GM21723 (cell line): ENCODE measurements at regions not wholly inside any gene's neighbourhood (a gene's known extent, or its start where the extent isn't known, plus 50 kb on each side); places are given as distances from the start of the nearest gene placed in this dataset.
A peak's percentile ranks its signal among the peaks of the same experiment; 100 is the strongest.

Source experiments
- ATAC-seq: cut with Tn5 transposase; IDR thresholded peaks from one replicate; pipeline ENCODE4 v1.9.1; 2021; ENCODE audit warnings: mild to moderate bottlenecking, moderate library complexity; ENCODE audit not compliant: unreplicated experiment

- ATAC-seq = no peak
These were observed 979.1 kb downstream of the MCTP2 start for GRCh38 chr15:95210436-95210981.

- ATAC-seq = no peak
These were observed 983.7 kb downstream of the MCTP2 start for GRCh38 chr15:95215017-95215416.

GRCh38 chr15:95226835-95227234 lies 995.5 kb downstream of the MCTP2 start:
- no peak for ATAC-seq

GRCh38 chr15:95227235-95227634 lies 995.9 kb downstream of the MCTP2 start:
- ATAC-seq = no peak

DNA sequence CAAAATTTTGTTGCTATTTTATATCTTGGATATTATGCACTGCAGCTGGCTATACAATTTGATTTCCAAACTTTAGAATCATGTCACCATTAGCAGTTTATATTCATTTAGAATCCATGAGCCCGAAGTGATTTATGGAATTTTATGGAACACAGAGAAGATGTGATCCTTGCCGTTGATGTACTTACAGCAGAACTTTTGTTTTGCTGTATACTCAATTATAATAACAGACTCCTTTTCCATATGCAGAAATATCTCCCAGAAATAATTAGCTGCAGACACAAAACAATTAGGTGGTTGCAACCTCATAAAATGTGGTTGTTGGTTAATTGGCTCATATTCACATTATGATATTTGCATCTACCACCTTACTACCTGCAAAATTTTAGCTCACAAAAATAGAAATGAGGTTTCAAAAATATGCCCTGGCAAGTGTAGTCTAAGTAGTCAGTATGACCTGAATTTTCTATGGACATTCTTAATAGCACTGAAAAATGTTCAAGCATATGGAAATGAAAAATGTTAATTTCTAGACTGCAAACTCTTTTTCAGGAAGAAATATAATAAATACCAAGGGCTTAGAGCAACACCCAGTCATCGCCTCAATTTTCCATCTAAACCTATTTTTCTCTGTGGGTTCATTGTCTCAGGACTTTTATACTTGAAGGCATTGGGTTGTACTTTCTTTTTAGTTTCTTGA lies 997.6 kb downstream of the MCTP2 start:
- no peak for ATAC-seq

DNA sequence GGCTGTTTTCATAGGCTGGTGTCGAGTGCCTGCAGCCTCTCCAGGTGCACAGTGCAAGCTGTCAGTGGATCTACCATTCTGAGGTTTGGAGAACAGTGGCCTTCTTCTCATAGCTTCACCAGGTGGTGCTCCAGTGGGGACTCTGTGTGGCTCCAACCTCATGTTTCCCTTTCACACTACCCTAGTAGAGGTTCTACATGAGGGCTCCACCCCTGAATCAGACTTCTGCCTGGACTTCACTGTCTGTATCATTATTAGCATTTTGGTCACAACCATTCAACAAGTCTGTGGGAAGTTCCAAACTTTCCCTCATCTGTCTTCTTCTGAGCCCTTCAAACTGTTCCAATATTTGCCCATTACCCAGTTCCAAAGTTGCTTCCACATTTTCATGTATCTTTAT lies 1003.7 kb downstream of the MCTP2 start:
- ATAC-seq = no peak

DNA sequence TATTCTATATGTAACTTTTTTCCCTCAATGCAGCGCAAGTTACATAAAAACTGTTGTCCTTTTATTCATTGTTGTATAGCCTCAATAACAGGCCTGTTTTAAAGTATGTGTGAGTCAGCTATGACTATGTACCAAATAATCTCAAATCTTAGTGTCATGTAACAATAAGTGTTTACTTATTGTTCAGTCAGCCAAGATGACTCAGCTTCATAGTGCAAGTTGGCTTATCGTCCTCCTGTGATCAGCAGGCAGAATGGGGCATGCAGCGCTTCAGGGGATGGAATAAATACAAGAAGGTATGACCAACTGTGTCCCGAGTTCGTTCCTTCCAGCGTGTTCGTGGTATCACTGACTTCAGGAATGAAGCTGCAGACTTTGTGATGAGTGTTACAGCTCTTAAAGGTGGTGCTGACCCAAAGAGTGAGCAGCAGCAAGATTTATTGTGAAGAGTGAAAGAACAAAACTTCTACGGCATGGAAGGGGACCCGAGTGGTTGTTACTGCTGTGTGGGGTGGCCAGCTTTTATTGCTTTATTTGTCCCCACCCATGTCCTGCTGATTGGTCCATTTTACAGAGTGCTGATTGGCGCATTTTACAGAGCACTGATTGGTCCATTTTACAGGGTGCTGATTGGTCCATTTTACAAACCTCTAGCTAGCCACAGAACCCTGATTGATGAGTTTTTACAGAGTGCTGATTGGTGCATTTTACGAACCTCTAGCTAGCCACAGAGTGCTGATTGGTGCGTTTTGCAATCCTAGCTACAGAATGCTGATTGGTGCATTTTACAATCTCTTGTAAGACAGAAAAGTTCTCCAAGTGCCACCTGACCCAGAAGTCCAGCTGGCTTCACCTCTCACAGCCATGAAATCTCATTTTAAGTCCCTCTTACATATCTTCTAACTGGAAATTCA lies 1016.0 kb downstream of the MCTP2 start:
- no peak for ATAC-seq

GRCh38 chr15:95249524-95249923 lies 1018.2 kb downstream of the MCTP2 start:
- ATAC-seq = no peak

DNA sequence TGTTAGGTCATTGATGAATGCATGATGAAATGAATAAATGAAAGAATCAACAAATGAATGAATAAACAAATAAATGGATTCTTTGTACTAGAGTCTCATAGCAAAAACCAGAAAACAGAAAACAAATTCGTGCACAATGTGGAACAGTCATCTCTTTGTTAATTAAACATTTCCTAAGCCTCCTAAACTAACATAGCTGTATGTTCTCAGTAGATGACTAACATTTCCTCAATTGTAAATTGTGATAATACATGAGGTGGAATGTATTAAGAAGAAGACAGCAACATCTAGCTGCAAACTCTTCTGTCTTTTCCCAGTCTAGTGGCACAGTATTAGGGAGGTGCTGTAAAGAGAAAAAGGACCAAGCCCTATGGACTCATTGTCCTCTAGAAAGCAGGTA lies 1021.0 kb downstream of the MCTP2 start:
- no peak for ATAC-seq

DNA sequence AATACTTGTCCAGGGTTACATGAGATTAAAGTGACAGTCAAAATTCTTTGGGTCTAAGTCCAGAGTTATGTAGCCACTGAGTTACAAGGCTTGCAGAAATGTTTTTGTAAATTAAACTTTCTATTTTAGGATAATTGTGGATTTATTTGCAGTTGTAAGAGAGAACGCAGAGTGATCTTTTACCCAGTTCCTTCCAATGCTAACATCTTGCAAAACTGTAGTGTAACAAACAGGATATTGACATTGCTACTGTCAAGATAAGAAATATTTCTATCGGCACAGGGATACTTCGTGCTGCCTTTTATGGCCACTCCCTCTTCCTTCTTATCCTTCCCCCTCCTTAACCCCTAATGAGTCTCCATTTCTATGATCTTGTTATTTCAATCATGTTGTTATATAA lies 1022.9 kb downstream of the MCTP2 start:
- ATAC-seq = no peak

- ATAC-seq = peak; percentile 78
These were observed 1028.2 kb downstream of the MCTP2 start for GRCh38 chr15:95259513-95259912.

- no peak for ATAC-seq
These were observed 1028.6 kb downstream of the MCTP2 start for GRCh38 chr15:95259965-95260364.

GRCh38 chr15:95260856-95261255 lies 1029.5 kb downstream of the MCTP2 start:
- no peak for ATAC-seq

DNA sequence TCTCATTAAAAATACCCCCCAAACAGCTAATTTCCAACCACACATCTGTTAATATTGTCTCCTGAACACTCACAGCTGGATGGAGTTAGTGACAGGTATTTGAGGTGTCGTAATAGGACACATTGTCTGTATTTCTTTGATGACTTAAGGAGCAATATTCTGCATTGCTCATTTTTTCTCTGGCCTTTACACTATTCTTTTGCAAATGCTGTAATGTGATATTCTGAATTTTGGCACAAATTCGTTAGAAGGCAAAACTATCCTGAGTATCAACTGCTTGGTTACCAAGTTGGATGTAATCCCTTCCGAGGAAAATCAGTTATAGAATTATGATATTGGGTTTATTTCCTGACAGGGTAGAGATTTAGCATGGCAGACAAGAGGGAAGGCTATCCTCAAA lies 1030.2 kb downstream of the MCTP2 start:
- ATAC-seq = no peak

- no peak for ATAC-seq
These were observed 1030.6 kb downstream of the MCTP2 start for GRCh38 chr15:95261968-95262367.

DNA sequence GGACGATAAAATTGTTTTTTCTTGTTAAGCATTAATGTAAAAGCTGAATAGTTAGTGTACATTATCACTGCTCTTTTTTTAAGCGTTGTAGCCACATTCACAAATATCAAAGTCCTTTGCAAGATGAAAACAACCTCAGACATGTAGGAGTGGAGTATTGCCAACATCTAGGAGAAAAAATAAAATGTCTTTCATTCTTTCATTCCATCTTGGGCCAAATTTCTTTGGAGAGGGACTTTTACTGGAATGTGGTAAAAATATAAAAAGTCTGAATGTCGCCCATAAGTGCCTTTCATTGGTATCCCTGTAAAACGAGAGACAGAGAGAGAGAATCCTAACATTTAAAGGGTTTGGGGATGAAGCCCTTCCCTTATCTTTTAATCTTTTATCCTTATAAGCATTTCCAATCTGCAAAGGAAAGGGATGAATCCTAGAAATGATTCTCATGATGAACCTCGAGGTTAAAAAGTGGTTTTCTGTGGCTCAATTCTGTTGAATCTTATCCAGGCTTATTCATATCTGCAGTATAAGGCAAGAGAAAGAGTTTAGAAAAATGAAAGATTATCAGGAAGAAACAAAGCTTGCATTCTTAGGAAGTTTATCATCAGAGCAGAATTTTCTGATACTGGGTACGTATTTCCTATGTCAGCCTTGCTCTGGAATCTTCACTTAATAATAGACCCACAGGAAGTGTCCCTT lies 1031.7 kb downstream of the MCTP2 start:
- no peak for ATAC-seq

DNA sequence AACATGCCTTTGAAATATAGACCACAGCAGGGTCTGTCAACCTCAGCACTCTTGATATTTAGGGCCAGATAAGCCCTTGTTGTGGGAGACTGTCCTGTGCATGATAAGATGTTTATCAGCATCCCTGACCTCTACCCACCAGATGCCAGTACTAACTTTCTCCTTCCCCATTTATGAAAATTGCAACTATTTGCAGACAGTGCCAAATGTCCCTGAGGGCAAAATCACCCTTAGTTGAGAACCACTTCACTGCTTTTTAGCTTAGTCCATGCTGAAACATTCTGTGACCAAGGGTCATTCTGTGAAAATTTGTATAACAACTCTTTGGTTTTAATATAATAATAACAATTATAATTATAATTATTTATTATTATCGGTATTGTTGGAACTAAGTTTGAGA lies 1032.4 kb downstream of the MCTP2 start:
- ATAC-seq = no peak

DNA sequence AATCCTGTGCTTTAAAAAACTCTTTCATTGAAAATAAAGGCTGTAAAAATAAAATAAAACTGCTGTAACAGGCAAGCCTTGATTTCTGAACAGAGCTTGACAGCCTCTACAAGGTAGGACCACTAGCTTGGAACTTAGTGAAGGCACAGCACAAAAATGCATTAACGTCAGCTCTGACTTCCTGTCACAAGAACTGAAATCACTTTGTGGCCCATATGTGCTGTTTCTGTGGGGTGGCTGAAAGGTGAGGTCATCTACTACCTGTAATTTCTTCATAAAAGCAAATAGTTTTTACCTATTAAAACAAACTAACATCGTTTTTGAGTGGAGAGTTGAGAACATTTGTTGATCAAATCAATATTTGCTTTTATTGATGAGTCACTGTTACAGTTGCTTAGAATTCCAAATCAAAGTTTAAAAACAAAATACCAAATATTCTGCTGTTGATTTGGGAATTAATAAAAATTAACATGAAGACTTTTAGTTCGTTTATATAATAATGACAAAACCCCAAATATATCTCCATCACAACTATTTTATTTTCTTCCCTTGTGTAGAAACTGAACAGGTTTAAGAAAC lies 1034.1 kb downstream of the MCTP2 start:
- ATAC-seq = no peak

DNA sequence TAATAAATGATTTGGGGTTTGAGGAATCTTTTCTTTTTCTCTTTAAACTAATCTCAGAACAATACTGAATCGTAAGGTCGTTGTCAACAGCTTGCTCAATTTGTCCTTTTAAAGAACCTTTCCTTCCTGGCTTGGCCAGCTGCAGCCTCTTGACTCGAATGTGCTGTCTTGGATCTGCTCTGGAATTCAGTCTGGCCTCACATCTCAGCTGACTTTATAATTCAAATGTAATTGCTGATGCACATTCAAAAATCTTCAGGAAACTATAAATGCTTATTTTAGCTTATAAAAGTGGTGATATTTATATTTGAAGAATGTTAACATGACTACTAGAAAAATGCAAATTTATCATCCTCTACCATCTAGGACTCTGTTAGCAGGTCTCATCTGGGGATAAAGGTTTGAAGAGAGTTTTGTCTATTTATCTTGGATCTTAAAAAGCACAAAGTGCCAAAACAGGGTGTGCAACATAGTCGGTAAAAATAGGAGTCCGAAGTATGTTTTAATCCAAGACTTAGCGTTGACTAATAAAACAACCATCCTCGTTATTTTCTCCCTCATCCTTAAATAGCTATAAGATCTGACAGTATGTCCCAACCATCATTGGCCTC lies 1035.2 kb downstream of the MCTP2 start:
- no peak for ATAC-seq

DNA sequence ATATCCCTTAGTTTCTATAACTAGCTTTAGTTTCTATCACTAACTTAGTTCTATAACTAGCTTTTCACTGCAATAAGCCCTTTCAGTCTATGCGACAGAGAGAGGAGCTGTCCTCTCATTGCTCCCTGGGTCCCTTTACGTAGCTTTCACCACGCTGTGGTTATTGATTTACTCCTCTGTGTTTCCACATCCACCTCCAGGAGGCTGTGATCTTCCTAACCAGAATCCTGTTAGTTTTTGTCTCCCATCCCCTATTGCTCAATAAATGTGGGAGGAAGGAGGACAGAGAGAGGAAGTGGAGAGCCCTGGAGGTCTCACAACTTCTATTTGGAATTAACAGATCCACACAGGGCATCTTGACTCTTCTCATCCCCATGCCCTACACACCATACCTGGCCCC lies 1036.1 kb downstream of the MCTP2 start:
- no peak for ATAC-seq
